ENCODE measurements at regions not wholly inside any gene's neighbourhood (a gene's known extent, or its start where the extent isn't known, plus 50 kb on each side); places are given as distances from the start of the nearest gene placed in this dataset.

- TF ChIP-seq CTCF (IDR thresholded peaks at IDR 0.05 in 2 of 3, conservative IDR thresholded peaks at IDR 0.05 in 1 of 3; ENCODE audit: insufficient read depth in 2 of 3, low read depth in 1 of 3, low read length in 3 of 3) (no peak), TRIM28 (IDR thresholded peaks at IDR 0.05) (no peak), ZNF174 (CRISPR knock-in tag; IDR thresholded peaks at IDR 0.05) (no peak), PTTG1 (tag; IDR thresholded peaks at IDR 0.05; ENCODE audit: low read depth) (no peak)
Observed at GRCh38 chr5:33059081-33059480, 348.0 kb downstream of the NPR3 start.
